OCI-LY7 (cell line): ENCODE measurements at regions not wholly inside any gene's neighbourhood (a gene's known extent, or its start where the extent isn't known, plus 50 kb on each side); places are given as distances from the start of the nearest gene placed in this dataset.

Experiments used
- EZH2phosphoT487 ChIP-seq: fragments of 200-600 bp; sonication (generic); IDR thresholded peaks from 2 replicates; pipeline ENCODE4 v1.6.1; 2018; ENCODE audit warnings: low read depth, borderline replicate concordance, mild to moderate bottlenecking, mixed run types, antibody characterized with exemption, low read length, moderate library complexity, mixed read lengths
- TF ChIP-seq, protein P1 (sequence below): fragments of 200-600 bp; sonication (generic); conservative IDR thresholded peaks from 2 replicates; pipeline ENCODE4 v1.5.1; 2014; ENCODE audit warnings: mild to moderate bottlenecking, antibody characterized with exemption, low read length, moderate library complexity, mixed read lengths

DNA sequence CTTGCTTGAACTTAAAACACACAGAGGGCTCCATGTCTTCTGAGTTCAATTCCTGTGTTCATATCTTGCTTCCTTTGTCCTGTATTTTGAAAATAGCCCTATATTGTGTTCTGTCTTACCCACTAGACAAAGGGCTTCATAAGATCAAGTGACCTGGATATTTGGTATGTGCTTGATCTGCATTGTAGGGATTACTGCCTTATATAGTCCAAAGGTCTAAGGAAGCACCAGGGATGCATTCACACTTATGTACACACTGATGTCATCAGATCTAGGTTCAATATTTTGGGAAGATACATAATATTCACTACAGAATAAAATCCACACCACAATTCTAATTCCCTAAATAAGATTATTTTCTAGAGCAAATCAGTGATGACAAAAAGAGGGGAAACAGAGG lies 278.0 kb upstream of the KYNU start:
- TF ChIP-seq, protein P1, sequence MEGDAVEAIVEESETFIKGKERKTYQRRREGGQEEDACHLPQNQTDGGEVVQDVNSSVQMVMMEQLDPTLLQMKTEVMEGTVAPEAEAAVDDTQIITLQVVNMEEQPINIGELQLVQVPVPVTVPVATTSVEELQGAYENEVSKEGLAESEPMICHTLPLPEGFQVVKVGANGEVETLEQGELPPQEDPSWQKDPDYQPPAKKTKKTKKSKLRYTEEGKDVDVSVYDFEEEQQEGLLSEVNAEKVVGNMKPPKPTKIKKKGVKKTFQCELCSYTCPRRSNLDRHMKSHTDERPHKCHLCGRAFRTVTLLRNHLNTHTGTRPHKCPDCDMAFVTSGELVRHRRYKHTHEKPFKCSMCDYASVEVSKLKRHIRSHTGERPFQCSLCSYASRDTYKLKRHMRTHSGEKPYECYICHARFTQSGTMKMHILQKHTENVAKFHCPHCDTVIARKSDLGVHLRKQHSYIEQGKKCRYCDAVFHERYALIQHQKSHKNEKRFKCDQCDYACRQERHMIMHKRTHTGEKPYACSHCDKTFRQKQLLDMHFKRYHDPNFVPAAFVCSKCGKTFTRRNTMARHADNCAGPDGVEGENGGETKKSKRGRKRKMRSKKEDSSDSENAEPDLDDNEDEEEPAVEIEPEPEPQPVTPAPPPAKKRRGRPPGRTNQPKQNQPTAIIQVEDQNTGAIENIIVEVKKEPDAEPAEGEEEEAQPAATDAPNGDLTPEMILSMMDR, result no peak
- no peak for TF ChIP-seq EZH2phosphoT487
